Tibial artery (tissue), 4 donors: ENCODE measurements at regions not wholly inside any gene's neighbourhood (a gene's known extent, or its start where the extent isn't known, plus 50 kb on each side); places are given as distances from the start of the nearest gene placed in this dataset.

Source experiments
- DNase-seq, 2 donors: peaks; one replicate each; pipeline ENCODE4 v3.0.0-alpha.2; 2019
- H3K27ac ChIP-seq, 2 donors: fragments of 200-600 bp; sonication (generic) in 1 of 2; 1 replicate in 1 of 2; 2 replicates in 1 of 2; pipeline ENCODE4 v1.5.1; 2018 to 2019; ENCODE audit warnings: mild to moderate bottlenecking in 1 of 2
- H3K27me3 ChIP-seq, 2 donors: fragments of 200-600 bp; sonication (generic) in 1 of 2; one replicate each; pipeline versions ENCODE4 v1.5.1 to v1.6.0; 2016 to 2019
- H3K36me3 ChIP-seq, 3 donors: fragments of 200-600 bp; sonication (generic) in 2 of 3; one replicate each; pipeline ENCODE4 v1.5.1; 2016 to 2019; ENCODE audit warnings: mild to moderate bottlenecking in 2 of 3
- H3K4me1 ChIP-seq, 4 donors: fragments of 200-600 bp; sonication (generic) in 2 of 4; 1 replicate in 3 of 4; 2 replicates in 1 of 4; pipeline ENCODE4 v1.5.1; 2016 to 2019
- H3K4me3 ChIP-seq, 2 donors: fragments of 200-600 bp; sonication (generic) in 1 of 2; 1 replicate in 1 of 2; 2 replicates in 1 of 2; pipeline ENCODE4 v1.5.1; 2018 to 2019; ENCODE audit warnings: mild to moderate bottlenecking in 2 of 2
- H3K9me3 ChIP-seq, 3 donors: fragments of 200-600 bp; sonication (generic) in 1 of 3; one replicate each; pipeline ENCODE4 v1.5.1; 2016 to 2019
- intact Hi-C: fragments of 100-400 bp; cut with DNase I; formaldehyde crosslinking; loops from one replicate; pipeline ENCODE4 v1.15.0; 2023; ENCODE audit warnings: low total_unique reads
- TF ChIP-seq, protein P1 (sequence below), 2 experiments: fragments of 200-600 bp in 1 of 2; fragments of 450-650 bp in 1 of 2; IDR thresholded peaks; one replicate each; pipeline ENCODE4 v1.5.1; 2017 to 2019; ENCODE audit warnings: antibody characterized with exemption in 2 of 2, mild to moderate bottlenecking in 1 of 2, moderate library complexity in 1 of 2

- Histone ChIP-seq H3K4me1 (no peaks in the 10 kb centered on the region), H3K4me3 (no peak overlapping the region), H3K9me3 (no peaks in the 10 kb centered on the region), H3K27ac (no peak overlapping the region), H3K36me3 (no peaks in the 10 kb centered on the region), H3K27me3 (no peaks in the 10 kb centered on the region)
- no peak for DNase-seq
- intact Hi-C loops: no loop called here
- TF ChIP-seq, protein P1, sequence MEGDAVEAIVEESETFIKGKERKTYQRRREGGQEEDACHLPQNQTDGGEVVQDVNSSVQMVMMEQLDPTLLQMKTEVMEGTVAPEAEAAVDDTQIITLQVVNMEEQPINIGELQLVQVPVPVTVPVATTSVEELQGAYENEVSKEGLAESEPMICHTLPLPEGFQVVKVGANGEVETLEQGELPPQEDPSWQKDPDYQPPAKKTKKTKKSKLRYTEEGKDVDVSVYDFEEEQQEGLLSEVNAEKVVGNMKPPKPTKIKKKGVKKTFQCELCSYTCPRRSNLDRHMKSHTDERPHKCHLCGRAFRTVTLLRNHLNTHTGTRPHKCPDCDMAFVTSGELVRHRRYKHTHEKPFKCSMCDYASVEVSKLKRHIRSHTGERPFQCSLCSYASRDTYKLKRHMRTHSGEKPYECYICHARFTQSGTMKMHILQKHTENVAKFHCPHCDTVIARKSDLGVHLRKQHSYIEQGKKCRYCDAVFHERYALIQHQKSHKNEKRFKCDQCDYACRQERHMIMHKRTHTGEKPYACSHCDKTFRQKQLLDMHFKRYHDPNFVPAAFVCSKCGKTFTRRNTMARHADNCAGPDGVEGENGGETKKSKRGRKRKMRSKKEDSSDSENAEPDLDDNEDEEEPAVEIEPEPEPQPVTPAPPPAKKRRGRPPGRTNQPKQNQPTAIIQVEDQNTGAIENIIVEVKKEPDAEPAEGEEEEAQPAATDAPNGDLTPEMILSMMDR (IDR thresholded peaks at IDR 0.05): no peak
Observed at GRCh38 chr4:123468479-123469031, 72.0 kb downstream of the SPRY1 start.

- Histone ChIP-seq H3K27ac (no peak overlapping the region), H3K4me3 (no peak overlapping the region), H3K36me3 (no peaks in the 10 kb centered on the region), H3K4me1 (no peaks in the 10 kb centered on the region), H3K27me3 (no peaks in the 10 kb centered on the region), H3K9me3 (no peaks in the 10 kb centered on the region)
- TF ChIP-seq, protein P1 (IDR thresholded peaks at IDR 0.05): no peak
- no peak for DNase-seq
- intact Hi-C loops: no loop called here
Observed at GRCh38 chr4:123469245-123469644, 72.7 kb downstream of the SPRY1 start.

DNA sequence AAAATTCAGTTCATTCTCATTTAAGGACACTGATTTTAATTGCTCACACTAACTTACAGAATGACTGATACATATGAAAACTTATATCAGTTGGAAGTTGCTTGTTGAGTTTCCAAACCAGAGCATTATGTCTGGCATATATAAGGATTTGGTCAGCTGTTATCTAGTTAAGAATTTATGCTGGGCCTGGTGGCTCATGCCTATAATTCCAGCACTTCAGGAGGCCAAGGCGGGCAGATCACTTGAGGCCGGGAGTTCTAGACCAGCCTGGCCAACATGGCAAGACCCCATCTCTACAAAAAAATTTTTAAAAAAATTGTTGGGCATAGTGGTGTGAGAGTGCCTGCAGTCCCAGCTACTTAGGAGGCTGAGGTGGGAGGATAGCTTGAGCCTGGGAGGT lies 73.1 kb downstream of the SPRY1 start:
- no peak for DNase-seq
- no peak overlapping the region for H3K4me3 ChIP-seq
- H3K36me3 ChIP-seq: no peaks in the 10 kb centered on the region
- intact Hi-C loops: no loop called here
- TF ChIP-seq, protein P1 (IDR thresholded peaks at IDR 0.05): no peak
- no peaks in the 10 kb centered on the region for H3K4me1 ChIP-seq
- no peaks in the 10 kb centered on the region for H3K27me3 ChIP-seq
- no peak overlapping the region for H3K27ac ChIP-seq
- H3K9me3 ChIP-seq: no peaks in the 10 kb centered on the region

GRCh38 chr4:123470640-123471039 lies 74.0 kb downstream of the SPRY1 start:
- no peak overlapping the region for H3K27ac ChIP-seq
- intact Hi-C loops: no loop called here
- TF ChIP-seq, protein P1 (IDR thresholded peaks at IDR 0.05): no peak
- no peak for DNase-seq
- H3K27me3 ChIP-seq: no peaks in the 10 kb centered on the region
- H3K4me3 ChIP-seq: no peak overlapping the region
- no peaks in the 10 kb centered on the region for H3K4me1 ChIP-seq
- H3K36me3 ChIP-seq: no peaks in the 10 kb centered on the region
- H3K9me3 ChIP-seq: no peaks in the 10 kb centered on the region

DNA sequence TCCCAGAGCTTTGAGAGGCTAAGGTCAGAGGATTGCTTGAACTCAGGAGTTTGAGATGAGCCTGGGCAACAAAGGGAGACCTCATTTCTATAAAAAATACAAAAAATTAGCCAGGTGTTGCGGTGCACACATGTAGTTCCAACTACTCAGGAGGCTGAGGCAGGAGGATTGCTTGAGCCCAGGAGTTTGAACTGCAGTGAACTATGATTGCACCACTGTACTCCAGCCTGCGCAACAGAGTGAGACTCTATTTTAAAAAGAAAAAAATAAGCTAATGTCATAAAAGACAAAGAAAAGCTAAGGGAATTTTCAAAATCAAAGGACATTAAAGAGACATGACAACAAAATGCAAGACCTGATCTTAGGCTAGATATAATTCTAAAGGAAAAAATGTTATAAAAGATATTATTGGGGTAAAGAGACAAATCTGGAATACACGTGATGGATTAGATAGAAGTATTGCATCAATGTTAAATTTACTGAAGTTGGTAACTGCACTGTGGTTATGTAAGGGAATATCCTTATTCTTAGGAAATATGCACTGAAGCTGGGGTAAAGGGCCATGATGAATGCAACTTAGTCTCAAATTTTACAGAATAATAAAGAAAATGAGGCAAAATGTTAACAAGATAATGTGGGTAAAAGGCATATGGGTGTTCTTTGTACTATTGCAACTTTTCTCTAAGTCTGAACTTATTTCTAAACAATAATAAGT lies 75.2 kb downstream of the SPRY1 start:
- intact Hi-C loops: no loop called here
- Histone ChIP-seq H3K4me1 (no peaks in the 10 kb centered on the region), H3K36me3 (no peaks in the 10 kb centered on the region), H3K9me3 (no peaks in the 10 kb centered on the region), H3K4me3 (no peak overlapping the region), H3K27me3 (no peaks in the 10 kb centered on the region), H3K27ac (no peak overlapping the region)
- TF ChIP-seq, protein P1 (IDR thresholded peaks at IDR 0.05): no peak
- DNase-seq: no peak
